Liver (tissue), 8 donors: ENCODE measurements at regions not wholly inside any gene's neighbourhood (a gene's known extent, or its start where the extent isn't known, plus 50 kb on each side); places are given as distances from the start of the nearest gene placed in this dataset.

Experiments used
- DNase-seq: peaks from one replicate; pipeline ENCODE4 v3.0.0-alpha.2; 2017; ENCODE audit warnings: low spot score
- H3K27ac ChIP-seq, 2 donors: one replicate each; pipeline ENCODE4 v1.7.0; 2013; ENCODE audit warnings: inconsistent platforms in 2 of 2, low read length in 2 of 2, control low read depth in 1 of 2, low read depth in 1 of 2, mild to moderate bottlenecking in 1 of 2
- H3K27me3 ChIP-seq, 4 donors: one replicate each; pipeline versions ENCODE4 v1.6.1 to v1.7.0; 2013; ENCODE audit warnings: low read length in 3 of 4, inconsistent platforms in 1 of 4, mild to moderate bottlenecking in 1 of 4, moderate library complexity in 1 of 4; ENCODE audit not compliant: control insufficient read depth in 4 of 4, insufficient read depth in 4 of 4
- H3K36me3 ChIP-seq, 4 donors: one replicate each; pipeline versions ENCODE4 v1.6.1 to v1.7.0; 2013; ENCODE audit warnings: low read length in 3 of 4, mild to moderate bottlenecking in 3 of 4, low read depth in 1 of 4, moderate library complexity in 1 of 4; ENCODE audit not compliant: control insufficient read depth in 4 of 4, insufficient read depth in 3 of 4
- H3K4me1 ChIP-seq, 4 donors: one replicate each; pipeline versions ENCODE4 v1.6.1 to v1.7.0; 2013; ENCODE audit warnings: low read length in 3 of 4, mild to moderate bottlenecking in 3 of 4, moderate library complexity in 1 of 4; ENCODE audit not compliant: control insufficient read depth in 4 of 4, insufficient read depth in 4 of 4
- H3K4me3 ChIP-seq, 3 donors: one replicate each; pipeline versions ENCODE4 v1.6.1 to v1.7.0; 2013; ENCODE audit warnings: low read length in 3 of 3, control low read depth in 1 of 3, low read depth in 1 of 3, mild to moderate bottlenecking in 1 of 3
- H3K9ac ChIP-seq, 2 donors: one replicate each; pipeline ENCODE4 v1.7.0; 2013; ENCODE audit warnings: low read length in 2 of 2, mild to moderate bottlenecking in 2 of 2, moderate library complexity in 2 of 2, control low read depth in 1 of 2, low read depth in 1 of 2
- H3K9me3 ChIP-seq, 4 donors: one replicate each; pipeline versions ENCODE4 v1.6.1 to v1.7.0; 2013; ENCODE audit warnings: low read length in 3 of 4; ENCODE audit not compliant: control insufficient read depth in 4 of 4
- EGR1 ChIP-seq, 2 donors: IDR thresholded peaks; 2 replicates each; pipeline ENCODE4 v1.6.1; 2016 to 2018; ENCODE audit warnings: antibody characterized with exemption in 2 of 2, low read depth in 2 of 2
- FOXA1 ChIP-seq: IDR thresholded peaks from 2 replicates; pipeline ENCODE4 v1.6.1; 2016; ENCODE audit warnings: antibody characterized with exemption
- FOXA2 ChIP-seq: IDR thresholded peaks from 2 replicates; pipeline ENCODE4 v1.6.1; 2016; ENCODE audit warnings: antibody characterized with exemption
- GABPA ChIP-seq, 2 donors: IDR thresholded peaks in 1 of 2; conservative IDR thresholded peaks in 1 of 2; 2 replicates each; pipeline ENCODE4 v1.6.1; 2016; ENCODE audit warnings: antibody characterized with exemption in 2 of 2, mild to moderate bottlenecking in 1 of 2, moderate library complexity in 1 of 2
- HNF4A ChIP-seq, 2 donors: conservative IDR thresholded peaks; 2 replicates each; pipeline ENCODE4 v1.6.1; 2016; ENCODE audit warnings: antibody characterized with exemption in 2 of 2, mild to moderate bottlenecking in 2 of 2
- HNF4G ChIP-seq: IDR thresholded peaks from 2 replicates; pipeline ENCODE4 v1.6.1; 2016; ENCODE audit warnings: antibody characterized with exemption
- JUND ChIP-seq, 2 donors: IDR thresholded peaks; 2 replicates each; pipeline ENCODE4 v1.6.1; 2016; ENCODE audit warnings: antibody characterized with exemption in 2 of 2
- MAX ChIP-seq: IDR thresholded peaks from 2 replicates; pipeline ENCODE4 v1.6.1; 2016; ENCODE audit warnings: antibody characterized with exemption
- NR2F2 ChIP-seq: IDR thresholded peaks from 2 replicates; pipeline ENCODE4 v1.6.1; 2016; ENCODE audit warnings: antibody characterized with exemption
- RAD21 ChIP-seq, 2 donors: IDR thresholded peaks; 2 replicates each; pipeline ENCODE4 v1.6.1; 2016; ENCODE audit warnings: antibody characterized with exemption in 2 of 2, mild to moderate bottlenecking in 2 of 2
- RXRA ChIP-seq, 2 donors: IDR thresholded peaks; 2 replicates each; pipeline ENCODE4 v1.6.1; 2017 to 2018; ENCODE audit warnings: antibody characterized with exemption in 2 of 2, mild to moderate bottlenecking in 1 of 2
- SP1 ChIP-seq: IDR thresholded peaks from 2 replicates; pipeline ENCODE4 v1.6.1; 2018; ENCODE audit warnings: antibody characterized with exemption, mild to moderate bottlenecking
- TAF1 ChIP-seq: conservative IDR thresholded peaks from 2 replicates; pipeline ENCODE4 v1.6.1; 2016; ENCODE audit warnings: antibody characterized with exemption, mild to moderate bottlenecking
- YY1 ChIP-seq: IDR thresholded peaks from 2 replicates; pipeline ENCODE4 v1.6.1; 2016; ENCODE audit warnings: antibody characterized with exemption, mild to moderate bottlenecking
- WGBS: extraction: QIAGEN DNeasy Blood & Tissue Kit; methylation state at CpG from one replicate; pipeline ENCODE4 v1.1.7; 2013; 5-methylcytosine and 5-hydroxymethylcytosine counted together
- TF ChIP-seq, protein P1 (sequence below): IDR thresholded peaks from 2 replicates; pipeline ENCODE4 v1.6.1; 2016; ENCODE audit warnings: antibody characterized with exemption
- TF ChIP-seq, protein P2 (sequence below): IDR thresholded peaks from 2 replicates; pipeline ENCODE4 v1.6.1; 2016; ENCODE audit warnings: antibody characterized with exemption
- TF ChIP-seq, protein P3 (sequence below): fragments of 150-350 bp; IDR thresholded peaks from 2 replicates; pipeline ENCODE4 v1.5.1; 2017; ENCODE audit warnings: improper control_type of control experiment, low read depth, low read length; ENCODE audit not compliant: missing input control
- TF ChIP-seq, protein P4 (sequence below): IDR thresholded peaks from 2 replicates; pipeline ENCODE4 v1.6.1; 2016; ENCODE audit warnings: antibody characterized with exemption, mild to moderate bottlenecking
- donor health status: healthy.
- donor health status: healthy.
- donor health status: healthy.
- donor health status: healthy.
- donor health status: healthy.

DNA sequence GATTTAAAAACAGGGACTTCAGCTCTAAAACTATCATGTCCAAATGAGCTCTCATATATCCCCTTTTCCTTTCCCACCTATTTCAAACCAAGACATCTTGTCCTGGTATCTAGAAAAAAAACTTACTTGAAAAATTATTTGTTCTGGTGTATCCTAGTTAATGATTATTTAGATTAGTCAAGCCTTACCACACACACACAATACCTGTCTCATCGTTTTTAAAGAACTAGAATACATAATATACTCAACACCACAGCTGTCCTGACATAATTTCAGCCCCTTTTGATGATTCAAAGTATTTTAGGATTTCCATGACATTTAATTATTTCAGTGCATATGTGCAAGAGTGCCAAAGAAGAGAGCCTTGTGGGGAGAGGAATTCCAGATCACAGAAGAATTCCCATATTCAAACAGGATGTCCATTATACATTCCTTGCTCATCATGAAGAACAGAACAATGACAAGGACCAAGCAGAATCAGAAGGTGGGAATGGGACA lies 233.7 kb downstream of the SMARCA2 start:
- Histone ChIP-seq H3K27ac (no peak overlapping the region), H3K27me3 (no peaks in the 10 kb centered on the region), H3K9ac (no peak overlapping the region), H3K36me3 (no peaks in the 10 kb centered on the region), H3K9me3 (peaks cover 0 to 3% (median 1%) of the 10 kb centered on the region in 4 donors), H3K4me1 (peaks cover 0 to 1% (median 0%) of the 10 kb centered on the region in 4 donors), H3K4me3 (no peak overlapping the region)
- DNase-seq, result no peak
- TF ChIP-seq EGR1 (IDR thresholded peaks at IDR 0.05; ENCODE audit: low read depth in 2 of 2) (no peak), JUND (IDR thresholded peaks at IDR 0.05) (no peak), YY1 (no peak), TAF1 (no peak), HNF4G (no peak), RAD21 (IDR thresholded peaks at IDR 0.05) (no peak), RXRA (IDR thresholded peaks at IDR 0.05) (no peak), SP1 (no peak), FOXA2 (no peak)
- TF ChIP-seq, protein P1, sequence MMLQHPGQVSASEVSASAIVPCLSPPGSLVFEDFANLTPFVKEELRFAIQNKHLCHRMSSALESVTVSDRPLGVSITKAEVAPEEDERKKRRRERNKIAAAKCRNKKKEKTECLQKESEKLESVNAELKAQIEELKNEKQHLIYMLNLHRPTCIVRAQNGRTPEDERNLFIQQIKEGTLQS, result no peak
- WGBS, result 23% methylated on average over 1 of the region's 1 CpG

DNA sequence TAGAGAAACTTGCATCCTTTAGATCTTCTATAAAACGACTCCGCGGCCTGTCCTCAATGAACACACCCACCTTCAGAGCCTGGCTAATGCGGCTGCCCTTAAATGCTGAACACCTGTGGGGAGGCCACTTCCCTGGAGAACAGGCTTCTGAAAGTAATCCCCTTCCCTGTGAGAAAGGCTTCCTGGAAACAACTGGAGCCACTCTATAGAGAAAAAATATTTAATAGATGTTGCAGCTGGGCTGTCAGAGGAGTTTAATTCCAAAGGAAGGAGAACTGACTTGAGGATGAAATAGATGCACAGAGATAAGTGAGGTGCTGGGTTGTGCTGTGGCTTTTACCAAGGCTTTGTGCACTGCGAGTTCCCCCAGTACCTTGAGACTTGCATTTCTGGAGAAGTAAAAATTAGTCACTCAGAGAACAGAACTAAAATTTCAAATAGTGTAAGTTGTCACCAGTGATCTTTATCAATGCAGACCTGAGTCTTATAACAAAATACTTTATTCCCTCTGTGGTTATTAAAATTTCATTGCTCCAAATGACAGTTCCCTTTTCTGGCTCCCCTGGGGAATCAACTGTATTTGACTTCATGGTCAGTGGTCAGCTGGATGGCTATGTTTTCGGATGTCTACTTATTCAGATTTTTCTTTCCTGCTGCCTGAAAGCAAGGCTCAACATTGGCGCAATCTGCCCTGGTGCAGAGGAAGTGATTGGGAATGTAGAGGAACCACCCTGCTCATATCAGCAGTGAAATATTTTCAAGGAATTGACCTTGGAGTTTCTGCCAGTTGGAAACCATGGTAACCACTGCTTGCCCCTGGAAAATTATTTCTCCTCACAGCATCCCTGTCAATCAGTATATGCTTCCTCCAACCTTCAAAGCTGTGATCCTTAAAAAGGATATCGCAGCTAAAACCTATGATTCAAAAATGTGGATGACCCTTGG lies 238.8 kb downstream of the SMARCA2 start:
- Histone ChIP-seq H3K27ac (no peak overlapping the region), H3K27me3 (no peaks in the 10 kb centered on the region), H3K4me3 (no peak overlapping the region), H3K36me3 (no peaks in the 10 kb centered on the region), H3K9ac (no peak overlapping the region), H3K4me1 (no peaks in the 10 kb centered on the region), H3K9me3 (no peaks in the 10 kb centered on the region)
- WGBS, result 78% methylated on average over 8 of the region's 8 CpGs
- TF ChIP-seq SP1 (no peak), MAX (no peak), NR2F2 (no peak), GABPA (IDR thresholded peaks at IDR 0.05 in 1 of 2, conservative IDR thresholded peaks at IDR 0.05 in 1 of 2) (no peak), FOXA2 (no peak), YY1 (no peak), RXRA (IDR thresholded peaks at IDR 0.05) (no peak), HNF4G (no peak), RAD21 (IDR thresholded peaks at IDR 0.05) (no peak), JUND (IDR thresholded peaks at IDR 0.05) (no peak), FOXA1 (no peak), HNF4A (conservative IDR thresholded peaks at IDR 0.05) (no peak), EGR1 (IDR thresholded peaks at IDR 0.05; ENCODE audit: low read depth in 2 of 2) (no peak), TAF1 (no peak)
- TF ChIP-seq, protein P2, sequence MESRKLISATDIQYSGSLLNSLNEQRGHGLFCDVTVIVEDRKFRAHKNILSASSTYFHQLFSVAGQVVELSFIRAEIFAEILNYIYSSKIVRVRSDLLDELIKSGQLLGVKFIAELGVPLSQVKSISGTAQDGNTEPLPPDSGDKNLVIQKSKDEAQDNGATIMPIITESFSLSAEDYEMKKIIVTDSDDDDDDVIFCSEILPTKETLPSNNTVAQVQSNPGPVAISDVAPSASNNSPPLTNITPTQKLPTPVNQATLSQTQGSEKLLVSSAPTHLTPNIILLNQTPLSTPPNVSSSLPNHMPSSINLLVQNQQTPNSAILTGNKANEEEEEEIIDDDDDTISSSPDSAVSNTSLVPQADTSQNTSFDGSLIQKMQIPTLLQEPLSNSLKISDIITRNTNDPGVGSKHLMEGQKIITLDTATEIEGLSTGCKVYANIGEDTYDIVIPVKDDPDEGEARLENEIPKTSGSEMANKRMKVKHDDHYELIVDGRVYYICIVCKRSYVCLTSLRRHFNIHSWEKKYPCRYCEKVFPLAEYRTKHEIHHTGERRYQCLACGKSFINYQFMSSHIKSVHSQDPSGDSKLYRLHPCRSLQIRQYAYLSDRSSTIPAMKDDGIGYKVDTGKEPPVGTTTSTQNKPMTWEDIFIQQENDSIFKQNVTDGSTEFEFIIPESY, result no peak
- TF ChIP-seq, protein P3, sequence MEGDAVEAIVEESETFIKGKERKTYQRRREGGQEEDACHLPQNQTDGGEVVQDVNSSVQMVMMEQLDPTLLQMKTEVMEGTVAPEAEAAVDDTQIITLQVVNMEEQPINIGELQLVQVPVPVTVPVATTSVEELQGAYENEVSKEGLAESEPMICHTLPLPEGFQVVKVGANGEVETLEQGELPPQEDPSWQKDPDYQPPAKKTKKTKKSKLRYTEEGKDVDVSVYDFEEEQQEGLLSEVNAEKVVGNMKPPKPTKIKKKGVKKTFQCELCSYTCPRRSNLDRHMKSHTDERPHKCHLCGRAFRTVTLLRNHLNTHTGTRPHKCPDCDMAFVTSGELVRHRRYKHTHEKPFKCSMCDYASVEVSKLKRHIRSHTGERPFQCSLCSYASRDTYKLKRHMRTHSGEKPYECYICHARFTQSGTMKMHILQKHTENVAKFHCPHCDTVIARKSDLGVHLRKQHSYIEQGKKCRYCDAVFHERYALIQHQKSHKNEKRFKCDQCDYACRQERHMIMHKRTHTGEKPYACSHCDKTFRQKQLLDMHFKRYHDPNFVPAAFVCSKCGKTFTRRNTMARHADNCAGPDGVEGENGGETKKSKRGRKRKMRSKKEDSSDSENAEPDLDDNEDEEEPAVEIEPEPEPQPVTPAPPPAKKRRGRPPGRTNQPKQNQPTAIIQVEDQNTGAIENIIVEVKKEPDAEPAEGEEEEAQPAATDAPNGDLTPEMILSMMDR, result no peak
- TF ChIP-seq, protein P1, result no peak
- TF ChIP-seq, protein P4, sequence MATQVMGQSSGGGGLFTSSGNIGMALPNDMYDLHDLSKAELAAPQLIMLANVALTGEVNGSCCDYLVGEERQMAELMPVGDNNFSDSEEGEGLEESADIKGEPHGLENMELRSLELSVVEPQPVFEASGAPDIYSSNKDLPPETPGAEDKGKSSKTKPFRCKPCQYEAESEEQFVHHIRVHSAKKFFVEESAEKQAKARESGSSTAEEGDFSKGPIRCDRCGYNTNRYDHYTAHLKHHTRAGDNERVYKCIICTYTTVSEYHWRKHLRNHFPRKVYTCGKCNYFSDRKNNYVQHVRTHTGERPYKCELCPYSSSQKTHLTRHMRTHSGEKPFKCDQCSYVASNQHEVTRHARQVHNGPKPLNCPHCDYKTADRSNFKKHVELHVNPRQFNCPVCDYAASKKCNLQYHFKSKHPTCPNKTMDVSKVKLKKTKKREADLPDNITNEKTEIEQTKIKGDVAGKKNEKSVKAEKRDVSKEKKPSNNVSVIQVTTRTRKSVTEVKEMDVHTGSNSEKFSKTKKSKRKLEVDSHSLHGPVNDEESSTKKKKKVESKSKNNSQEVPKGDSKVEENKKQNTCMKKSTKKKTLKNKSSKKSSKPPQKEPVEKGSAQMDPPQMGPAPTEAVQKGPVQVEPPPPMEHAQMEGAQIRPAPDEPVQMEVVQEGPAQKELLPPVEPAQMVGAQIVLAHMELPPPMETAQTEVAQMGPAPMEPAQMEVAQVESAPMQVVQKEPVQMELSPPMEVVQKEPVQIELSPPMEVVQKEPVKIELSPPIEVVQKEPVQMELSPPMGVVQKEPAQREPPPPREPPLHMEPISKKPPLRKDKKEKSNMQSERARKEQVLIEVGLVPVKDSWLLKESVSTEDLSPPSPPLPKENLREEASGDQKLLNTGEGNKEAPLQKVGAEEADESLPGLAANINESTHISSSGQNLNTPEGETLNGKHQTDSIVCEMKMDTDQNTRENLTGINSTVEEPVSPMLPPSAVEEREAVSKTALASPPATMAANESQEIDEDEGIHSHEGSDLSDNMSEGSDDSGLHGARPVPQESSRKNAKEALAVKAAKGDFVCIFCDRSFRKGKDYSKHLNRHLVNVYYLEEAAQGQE, result no peak
- DNase-seq, result no peak
